CD14-positive monocyte (primary cell): ENCODE measurements at regions not wholly inside any gene's neighbourhood (a gene's known extent, or its start where the extent isn't known, plus 50 kb on each side); places are given as distances from the start of the nearest gene placed in this dataset.

ENCODE experiments used
- DNase-seq, 3 donors: peaks; one replicate each; pipeline ENCODE4 v3.0.0-alpha.2; 2011 to 2022
- H2AFZ ChIP-seq: 2 replicates; pipeline ENCODE4 v1.6.0; 2012; ENCODE audit warnings: mild to moderate bottlenecking, low read depth, low read length, inconsistent platforms; ENCODE audit not compliant: insufficient read depth, poor library complexity, severe bottlenecking
- H3K27ac ChIP-seq, 2 donors: 1 replicate in 1 of 2; 2 replicates in 1 of 2; pipeline ENCODE4 v1.5.1; 2012 to 2013; ENCODE audit warnings: low read length in 2 of 2, control low read depth in 1 of 2, inconsistent platforms in 1 of 2, low read depth in 1 of 2, mild to moderate bottlenecking in 1 of 2
- H3K27me3 ChIP-seq, 2 donors: one replicate each; pipeline versions ENCODE4 v1.6.0 to v1.6.1; 2011 to 2013; ENCODE audit warnings: low read length in 2 of 2; ENCODE audit not compliant: control insufficient read depth in 2 of 2, insufficient read depth in 2 of 2
- H3K36me3 ChIP-seq, 2 donors: replicated peaks in 1 of 2; 1 replicate in 1 of 2; 2 replicates in 1 of 2; pipeline versions ENCODE4 v1.5.1 to v1.6.1; 2012 to 2013; ENCODE audit warnings: low read length in 2 of 2, control low read depth in 1 of 2, inconsistent platforms in 1 of 2, mild to moderate bottlenecking in 1 of 2; ENCODE audit not compliant: insufficient read depth in 2 of 2, control insufficient read depth in 1 of 2
- H3K4me1 ChIP-seq, 2 donors: 1 replicate in 1 of 2; 2 replicates in 1 of 2; pipeline versions ENCODE4 v1.5.1 to v1.6.1; 2012 to 2013; ENCODE audit warnings: low read length in 2 of 2, control low read depth in 1 of 2, inconsistent platforms in 1 of 2, mild to moderate bottlenecking in 1 of 2, moderate library complexity in 1 of 2; ENCODE audit not compliant: insufficient read depth in 2 of 2, control insufficient read depth in 1 of 2
- H3K4me2 ChIP-seq: replicated peaks from 2 replicates; pipeline ENCODE3; 2012; ENCODE audit warnings: low read length, moderate library complexity, mild to moderate bottlenecking; ENCODE audit not compliant: poor library complexity, severe bottlenecking; ENCODE audit errors: extremely low read depth
- H3K4me3 ChIP-seq, 3 experiments: fragments of 200-600 bp in 1 of 3; sonication (generic) in 1 of 3; replicated peaks in 1 of 3; 1 replicate in 2 of 3; 2 replicates in 1 of 3; pipeline ENCODE4 v1.5.1; 2011 to 2013; ENCODE audit warnings: low read length in 3 of 3, mild to moderate bottlenecking in 3 of 3, control low read depth in 2 of 3, low read depth in 2 of 3, inconsistent platforms in 1 of 3, moderate library complexity in 1 of 3
- H3K79me2 ChIP-seq: 2 replicates; pipeline ENCODE4 v1.6.0; 2012; ENCODE audit warnings: mild to moderate bottlenecking, control low read depth, inconsistent platforms, low read length, moderate library complexity; ENCODE audit not compliant: insufficient read depth
- H3K9ac ChIP-seq: 2 replicates; pipeline ENCODE4 v1.6.0; 2017; ENCODE audit warnings: low read length, mild to moderate bottlenecking; ENCODE audit not compliant: insufficient read depth, poor library complexity, severe bottlenecking
- H3K9me3 ChIP-seq, 2 donors: replicated peaks in 1 of 2; 1 replicate in 1 of 2; 2 replicates in 1 of 2; pipeline versions ENCODE4 v1.5.1 to v1.6.1; 2012 to 2013; ENCODE audit warnings: low read length in 2 of 2, control low read depth in 1 of 2; ENCODE audit not compliant: control insufficient read depth in 1 of 2, insufficient read depth in 1 of 2
- H4K20me1 ChIP-seq: 2 replicates; pipeline ENCODE4 v1.6.0; 2012; ENCODE audit warnings: mild to moderate bottlenecking, low read length, control low read depth, moderate library complexity; ENCODE audit not compliant: insufficient read depth
- H3K27ac Mint-ChIP-seq, 7 donors: one replicate each; pipeline ENCODE4 v1.8.0; 2020; ENCODE audit warnings: mild to moderate bottlenecking in 7 of 7, mixed read lengths in 7 of 7, moderate library complexity in 6 of 7, inconsistent platforms in 2 of 7
- H3K27me3 Mint-ChIP-seq, 3 donors: one replicate each; pipeline ENCODE4 v1.8.0; 2021 to 2022; ENCODE audit warnings: low read depth in 3 of 3, mild to moderate bottlenecking in 3 of 3, mixed read lengths in 3 of 3, moderate library complexity in 3 of 3, inconsistent platforms in 1 of 3
- H3K36me3 Mint-ChIP-seq, 2 donors: one replicate each; pipeline ENCODE4 v1.8.0; 2020; ENCODE audit warnings: mixed read lengths in 2 of 2, inconsistent platforms in 1 of 2, mild to moderate bottlenecking in 1 of 2
- H3K4me1 Mint-ChIP-seq: one replicate; pipeline ENCODE4 v1.8.0; 2020; ENCODE audit warnings: mild to moderate bottlenecking, mixed read lengths
- H3K4me3 Mint-ChIP-seq, 2 donors: one replicate each; pipeline ENCODE4 v1.8.0; 2020; ENCODE audit warnings: mild to moderate bottlenecking in 2 of 2, mixed read lengths in 2 of 2, moderate library complexity in 1 of 2
- H3K9me3 Mint-ChIP-seq, 7 donors: one replicate each; pipeline ENCODE4 v1.8.0; 2020 to 2022; ENCODE audit warnings: mixed read lengths in 7 of 7, mild to moderate bottlenecking in 6 of 7, moderate library complexity in 6 of 7, inconsistent platforms in 2 of 7
- WGBS: methylation state at CpG from one replicate; pipeline ENCODE4 v1.1.5; 2013; ENCODE audit warnings: missing lambda C conversion rate; ENCODE audit not compliant: insufficient coverage; 5-methylcytosine and 5-hydroxymethylcytosine counted together
- intact Hi-C, 2 donors: fragments of 100-400 bp; cut with micrococcal nuclease; formaldehyde crosslinking; loops; one replicate each; pipeline versions ENCODE4 v1.15.0 to v1.15.1; 2023
- TF ChIP-seq, protein P1 (sequence below): fragments of 200-600 bp; IDR thresholded peaks from one replicate; pipeline ENCODE4 v1.8.0; 2022; ENCODE audit warnings: antibody characterized with exemption, mild to moderate bottlenecking

DNA sequence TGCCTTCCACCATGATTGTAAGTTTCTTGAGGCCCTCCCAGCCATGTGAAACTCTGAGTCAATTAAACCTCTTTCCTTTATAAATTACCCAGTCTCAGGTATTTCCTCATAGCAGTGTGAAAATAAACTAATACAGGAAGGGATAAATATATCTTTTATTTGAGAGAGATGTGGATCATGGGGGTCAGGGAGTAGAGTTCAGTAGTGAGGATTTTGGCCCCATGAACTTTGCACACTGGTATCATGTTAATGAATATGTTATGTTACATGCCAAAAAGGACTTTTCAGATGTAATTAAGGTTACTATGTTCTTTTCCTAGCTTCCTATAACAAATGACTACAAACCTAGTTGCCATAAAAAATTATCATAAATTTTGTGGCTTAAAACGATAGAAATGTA, 1393.7 kb downstream of the DSC3 start:
- Histone ChIP-seq H3K4me1 (no peaks in the 10 kb centered on the region), H2AFZ (no peak overlapping the region), H3K79me2 (no peaks in the 10 kb centered on the region), H3K27ac (no peak overlapping the region), H3K4me3 (no peak overlapping the region), H3K9ac (no peak overlapping the region), H3K36me3 (no peaks in the 10 kb centered on the region), H3K27me3 (no peaks in the 10 kb centered on the region), H3K9me3 (peaks cover 9 to 13% of the 10 kb centered on the region in 2 donors), H3K4me2 (no peak overlapping the region), H4K20me1 (no peaks in the 10 kb centered on the region)
- TF ChIP-seq, protein P1, sequence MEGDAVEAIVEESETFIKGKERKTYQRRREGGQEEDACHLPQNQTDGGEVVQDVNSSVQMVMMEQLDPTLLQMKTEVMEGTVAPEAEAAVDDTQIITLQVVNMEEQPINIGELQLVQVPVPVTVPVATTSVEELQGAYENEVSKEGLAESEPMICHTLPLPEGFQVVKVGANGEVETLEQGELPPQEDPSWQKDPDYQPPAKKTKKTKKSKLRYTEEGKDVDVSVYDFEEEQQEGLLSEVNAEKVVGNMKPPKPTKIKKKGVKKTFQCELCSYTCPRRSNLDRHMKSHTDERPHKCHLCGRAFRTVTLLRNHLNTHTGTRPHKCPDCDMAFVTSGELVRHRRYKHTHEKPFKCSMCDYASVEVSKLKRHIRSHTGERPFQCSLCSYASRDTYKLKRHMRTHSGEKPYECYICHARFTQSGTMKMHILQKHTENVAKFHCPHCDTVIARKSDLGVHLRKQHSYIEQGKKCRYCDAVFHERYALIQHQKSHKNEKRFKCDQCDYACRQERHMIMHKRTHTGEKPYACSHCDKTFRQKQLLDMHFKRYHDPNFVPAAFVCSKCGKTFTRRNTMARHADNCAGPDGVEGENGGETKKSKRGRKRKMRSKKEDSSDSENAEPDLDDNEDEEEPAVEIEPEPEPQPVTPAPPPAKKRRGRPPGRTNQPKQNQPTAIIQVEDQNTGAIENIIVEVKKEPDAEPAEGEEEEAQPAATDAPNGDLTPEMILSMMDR = no peak
- Mint-ChIP-seq H3K27me3 (no peaks in the 10 kb centered on the region), H3K36me3 (no peaks in the 10 kb centered on the region), H3K27ac (no peak overlapping the region), H3K9me3 (peaks cover 0 to 9% (median 3%) of the 10 kb centered on the region in 7 donors), H3K4me3 (no peak overlapping the region), H3K4me1 (no peaks in the 10 kb centered on the region)
- intact Hi-C loops = no loop called here
- no peak for DNase-seq
- WGBS = no CpG with 5 or more reads among the region's 1 CpG

DNA sequence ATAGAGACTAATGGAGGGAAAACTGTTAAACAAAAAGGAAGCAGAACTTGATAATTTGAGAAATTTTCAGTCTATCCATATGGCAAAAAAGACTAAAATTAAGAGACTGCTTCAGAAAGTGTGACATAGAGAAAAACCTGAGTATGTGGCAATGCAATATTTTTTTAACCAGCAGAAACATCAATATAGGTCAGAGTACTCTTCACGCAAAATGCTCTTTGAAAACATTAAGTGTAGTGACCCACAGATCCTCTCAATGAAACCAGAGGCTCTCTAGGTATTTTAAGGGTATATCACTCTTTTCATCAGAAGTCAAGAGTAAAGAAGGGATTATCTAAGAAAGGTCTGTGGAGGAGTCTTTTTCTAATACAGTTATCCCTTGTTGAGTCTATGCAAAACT, 1394.8 kb downstream of the DSC3 start:
- intact Hi-C loops = no loop called here
- no peaks in the 10 kb centered on the region for H3K36me3 ChIP-seq
- H3K27me3 ChIP-seq = no peaks in the 10 kb centered on the region
- TF ChIP-seq, protein P1 = no peak
- no peaks in the 10 kb centered on the region for H4K20me1 ChIP-seq
- H3K4me2 ChIP-seq = no peak overlapping the region
- H3K9me3 ChIP-seq = peaks cover 7 to 8% of the 10 kb centered on the region in 2 donors
- DNase-seq = no peak
- H3K79me2 ChIP-seq = no peaks in the 10 kb centered on the region
- H3K4me3 ChIP-seq = no peak overlapping the region
- H3K9me3 Mint-ChIP-seq = peaks cover 0 to 8% (median 3%) of the 10 kb centered on the region in 7 donors
- no peaks in the 10 kb centered on the region for H3K4me1 Mint-ChIP-seq
- H3K4me3 Mint-ChIP-seq = no peak overlapping the region
- no CpG with 5 or more reads among the region's 1 CpG for WGBS
- H3K4me1 ChIP-seq = no peaks in the 10 kb centered on the region
- H3K9ac ChIP-seq = no peak overlapping the region
- H3K27ac ChIP-seq = no peak overlapping the region
- no peaks in the 10 kb centered on the region for H3K27me3 Mint-ChIP-seq
- no peak overlapping the region for H2AFZ ChIP-seq
- H3K27ac Mint-ChIP-seq = no peak overlapping the region
- no peaks in the 10 kb centered on the region for H3K36me3 Mint-ChIP-seq
